H1 (cell line): ENCODE measurements at regions not wholly inside any gene's neighbourhood (a gene's known extent, or its start where the extent isn't known, plus 50 kb on each side); places are given as distances from the start of the nearest gene placed in this dataset.

Source experiments
- PHF8 ChIP-seq: fragments of 200-600 bp; sonication (generic); conservative IDR thresholded peaks from 2 replicates; pipeline ENCODE4 v1.7.1; 2012; ENCODE audit warnings: low read depth, mild to moderate bottlenecking, inconsistent platforms, low read length, moderate library complexity
- POLR2AphosphoS5 ChIP-seq: IDR thresholded peaks from 2 replicates; pipeline ENCODE4 v1.6.1; 2011; ENCODE audit warnings: low read depth, low read length
- SP4 ChIP-seq: IDR thresholded peaks from 2 replicates; pipeline ENCODE4 v1.6.1; 2012; ENCODE audit warnings: low read length, inconsistent platforms

DNA sequence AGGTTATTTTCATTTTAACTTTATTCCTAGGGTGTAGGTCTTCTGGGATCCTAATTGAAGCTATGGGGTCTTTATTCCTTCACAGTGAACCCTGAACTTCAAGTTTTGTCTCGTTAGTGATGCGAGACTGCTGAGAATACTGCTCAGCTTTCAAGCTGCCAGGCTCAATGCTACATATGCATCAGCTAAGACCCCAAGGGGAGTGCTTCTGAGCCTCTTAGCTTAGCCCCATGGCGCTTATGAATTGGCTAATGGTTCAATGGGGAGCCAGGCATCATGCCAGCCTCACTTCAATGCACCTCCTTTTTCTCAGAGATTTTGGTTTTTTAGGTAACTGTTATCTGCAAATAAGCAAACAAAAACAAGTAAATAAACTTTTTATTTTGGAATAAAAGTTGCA lies 94.1 kb upstream of the SIAH1 start (continued):
- TF ChIP-seq SP4 (no peak), POLR2AphosphoS5 (no peak), PHF8 (no peak)
